HG03039 (cell line): ENCODE measurements at regions not wholly inside any gene's neighbourhood (a gene's known extent, or its start where the extent isn't known, plus 50 kb on each side); places are given as distances from the start of the nearest gene placed in this dataset.
A peak's percentile ranks its signal among the peaks of the same experiment; 100 is the strongest.

Experiments
- ATAC-seq: cut with Tn5 transposase; IDR thresholded peaks from one replicate; pipeline ENCODE4 v1.9.1; 2021; ENCODE audit warnings: mild to moderate bottlenecking, moderate library complexity; ENCODE audit not compliant: unreplicated experiment

- no peak for ATAC-seq
These were observed 96.1 kb upstream of the PLXNA4 start for GRCh38 chr7:132672200-132672990.

DNA sequence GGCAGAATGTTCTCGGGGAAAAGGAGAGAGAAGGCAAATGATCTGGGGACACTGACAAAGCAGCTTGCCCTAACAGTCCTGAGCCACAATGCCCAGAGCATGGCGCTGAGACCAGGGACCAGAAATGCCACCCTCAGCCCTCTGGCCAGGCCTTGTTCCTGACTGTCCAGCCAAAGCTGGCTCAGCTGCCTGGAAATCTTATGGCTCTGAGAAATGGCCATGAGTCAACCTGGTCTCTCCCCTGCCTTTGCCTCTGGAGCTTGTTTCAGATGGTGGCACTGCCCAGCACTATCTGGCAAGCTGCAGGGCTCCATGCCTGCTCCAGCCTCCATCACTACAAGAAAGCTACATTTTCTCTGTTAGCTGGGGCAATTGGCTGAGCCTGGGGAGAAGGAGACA is 90.5 kb upstream of the PLXNA4 start:
- no peak for ATAC-seq

DNA sequence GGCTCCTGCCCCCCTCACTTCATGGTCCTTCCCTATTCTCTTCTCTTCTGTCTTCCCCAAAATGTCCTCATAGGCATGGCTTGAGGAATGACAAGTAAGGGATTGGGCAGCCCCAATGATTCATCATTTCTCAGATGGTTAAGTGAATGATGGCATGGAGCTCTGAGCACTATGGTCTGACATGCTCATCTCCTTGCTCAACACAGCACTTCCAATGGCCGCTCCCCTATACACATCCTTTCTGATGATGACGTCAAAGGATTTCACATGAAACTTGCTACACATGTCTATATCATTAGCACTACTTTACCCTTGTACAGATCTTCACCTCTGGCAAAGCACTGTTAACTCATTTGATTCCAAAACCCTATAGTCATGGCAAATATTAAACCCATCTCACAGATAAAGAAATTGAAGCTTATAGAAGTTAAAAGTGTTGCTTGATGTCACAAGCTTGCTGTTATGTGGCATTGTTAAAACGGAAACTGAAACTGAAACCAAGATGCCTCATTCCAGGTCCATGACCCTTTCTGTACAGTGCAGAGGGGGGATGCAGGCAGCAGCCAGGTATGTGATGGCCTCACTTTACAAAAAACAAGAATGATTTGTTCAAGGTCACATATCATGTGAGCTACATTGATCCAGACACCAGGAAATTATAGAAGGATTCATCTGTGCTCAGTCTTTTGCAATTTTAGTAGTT is 90.0 kb upstream of the PLXNA4 start:
- ATAC-seq, result no peak

- ATAC-seq, result no peak
These were observed 80.8 kb upstream of the PLXNA4 start for GRCh38 chr7:132656846-132657776.

- ATAC-seq, result no peak
These were observed 80.1 kb upstream of the PLXNA4 start for GRCh38 chr7:132656341-132656740.

GRCh38 chr7:132655131-132655727 is 79.0 kb upstream of the PLXNA4 start:
- ATAC-seq, result no peak

GRCh38 chr7:132654150-132654549 is 77.9 kb upstream of the PLXNA4 start:
- ATAC-seq, result peak; percentile 39

GRCh38 chr7:132653366-132653930 is 77.2 kb upstream of the PLXNA4 start:
- ATAC-seq, result no peak

GRCh38 chr7:132652507-132652906 is 76.2 kb upstream of the PLXNA4 start:
- ATAC-seq, result no peak

GRCh38 chr7:132650498-132650897 is 74.2 kb upstream of the PLXNA4 start:
- no peak for ATAC-seq

GRCh38 chr7:132647311-132647710 is 71.0 kb upstream of the PLXNA4 start:
- ATAC-seq, result no peak

GRCh38 chr7:132646052-132646451 is 69.8 kb upstream of the PLXNA4 start:
- no peak for ATAC-seq

- no peak for ATAC-seq
These were observed 67.0 kb upstream of the PLXNA4 start for GRCh38 chr7:132643302-132643701.

DNA sequence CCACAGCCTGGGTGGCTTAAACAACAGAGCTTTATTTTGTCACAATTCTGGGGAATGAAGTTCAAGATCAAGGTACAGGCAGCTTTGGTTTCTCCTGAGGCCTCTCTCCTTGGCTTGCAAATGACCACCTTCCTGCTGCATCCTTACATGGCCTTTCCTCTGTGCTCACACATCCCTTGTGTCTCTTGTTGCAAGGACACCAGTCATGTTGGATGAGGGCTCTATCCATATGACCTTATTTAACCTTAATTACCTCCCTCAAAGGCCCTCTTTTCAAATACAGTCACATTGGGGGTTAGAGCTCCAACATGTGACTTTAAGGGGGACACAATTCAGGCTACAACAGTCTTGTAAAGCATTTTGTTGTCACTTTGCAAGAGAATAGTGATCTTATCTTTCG is 65.0 kb upstream of the PLXNA4 start:
- ATAC-seq, result no peak

DNA sequence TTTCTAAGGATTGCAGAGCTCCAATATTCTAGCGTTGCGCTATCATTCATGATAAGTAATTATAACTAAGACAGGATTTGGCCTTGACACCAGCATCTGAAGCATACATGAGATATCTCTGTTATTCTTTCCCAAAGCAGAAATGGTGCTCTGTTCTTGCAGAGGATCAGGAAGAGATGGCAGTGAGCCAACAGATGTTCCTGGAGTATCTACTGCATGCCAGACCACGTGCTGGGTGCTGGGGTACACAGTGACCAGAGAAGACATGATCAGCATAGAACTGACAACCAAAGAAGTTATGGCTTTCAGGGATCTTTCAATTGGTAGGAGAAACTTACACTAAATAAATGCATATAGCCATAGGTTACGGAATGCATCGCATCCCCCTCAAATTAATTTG is 63.7 kb upstream of the PLXNA4 start:
- ATAC-seq, result no peak

DNA sequence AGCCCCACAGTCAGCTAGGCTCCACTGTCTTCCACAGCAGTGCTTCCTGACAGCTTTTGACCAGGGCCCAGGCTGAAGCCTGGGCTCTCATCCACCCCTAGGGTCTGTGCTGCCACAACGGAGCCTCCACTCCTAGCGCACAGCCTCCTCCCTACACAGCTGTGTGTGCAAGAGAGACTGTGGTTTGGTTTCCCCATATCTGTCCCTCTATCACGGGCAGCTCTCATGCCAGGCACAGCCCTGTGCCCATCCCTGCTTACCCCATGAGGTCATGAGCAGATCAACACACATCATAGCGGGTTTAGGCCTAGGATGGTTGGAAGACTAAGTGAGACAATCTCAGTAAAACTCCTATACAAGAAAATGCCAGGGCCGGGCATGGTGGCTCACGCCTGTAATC is 61.7 kb upstream of the PLXNA4 start:
- no peak for ATAC-seq

- no peak for ATAC-seq
These were observed 60.3 kb upstream of the PLXNA4 start for GRCh38 chr7:132636581-132636980.

DNA sequence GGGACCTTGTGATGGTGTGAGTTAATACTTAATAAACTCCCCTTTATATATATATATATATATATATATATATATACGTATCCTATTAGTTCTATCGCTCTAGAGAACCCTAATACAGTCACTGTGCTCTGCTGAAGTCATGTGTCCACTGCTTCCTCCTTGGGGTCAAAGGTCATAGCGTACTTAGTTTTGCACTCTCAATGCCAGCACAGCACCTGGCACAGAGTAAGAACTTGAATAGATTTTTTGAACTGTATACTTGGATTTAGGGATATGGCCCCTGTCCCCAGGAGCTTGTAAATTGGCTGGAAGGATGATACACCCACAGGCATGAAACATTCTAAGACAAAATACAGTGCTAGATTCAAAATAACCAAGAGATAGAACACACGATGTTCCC is 58.9 kb upstream of the PLXNA4 start:
- ATAC-seq, result no peak

DNA sequence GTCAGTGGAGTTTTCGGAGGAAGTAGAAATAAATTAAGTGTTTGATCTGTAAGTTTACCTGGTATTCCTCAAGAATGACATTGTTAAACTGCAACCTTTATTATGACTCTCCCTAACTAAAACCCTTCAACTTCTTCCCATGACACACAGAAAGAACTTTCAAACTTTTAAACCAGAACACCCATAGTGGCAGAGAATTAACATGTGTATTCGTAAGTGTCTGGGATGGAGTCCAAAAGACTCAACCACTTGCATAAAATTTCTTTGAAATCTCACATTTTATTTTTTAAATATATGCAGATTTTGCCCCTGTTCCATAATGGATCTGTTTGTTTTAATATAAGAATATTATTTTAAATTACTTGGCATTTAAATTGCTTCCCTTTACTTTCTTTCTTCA is 54.6 kb upstream of the PLXNA4 start:
- ATAC-seq, result no peak
